ENCODE measurements at regions not wholly inside any gene's neighbourhood (a gene's known extent, or its start where the extent isn't known, plus 50 kb on each side); places are given as distances from the start of the nearest gene placed in this dataset.

DNA sequence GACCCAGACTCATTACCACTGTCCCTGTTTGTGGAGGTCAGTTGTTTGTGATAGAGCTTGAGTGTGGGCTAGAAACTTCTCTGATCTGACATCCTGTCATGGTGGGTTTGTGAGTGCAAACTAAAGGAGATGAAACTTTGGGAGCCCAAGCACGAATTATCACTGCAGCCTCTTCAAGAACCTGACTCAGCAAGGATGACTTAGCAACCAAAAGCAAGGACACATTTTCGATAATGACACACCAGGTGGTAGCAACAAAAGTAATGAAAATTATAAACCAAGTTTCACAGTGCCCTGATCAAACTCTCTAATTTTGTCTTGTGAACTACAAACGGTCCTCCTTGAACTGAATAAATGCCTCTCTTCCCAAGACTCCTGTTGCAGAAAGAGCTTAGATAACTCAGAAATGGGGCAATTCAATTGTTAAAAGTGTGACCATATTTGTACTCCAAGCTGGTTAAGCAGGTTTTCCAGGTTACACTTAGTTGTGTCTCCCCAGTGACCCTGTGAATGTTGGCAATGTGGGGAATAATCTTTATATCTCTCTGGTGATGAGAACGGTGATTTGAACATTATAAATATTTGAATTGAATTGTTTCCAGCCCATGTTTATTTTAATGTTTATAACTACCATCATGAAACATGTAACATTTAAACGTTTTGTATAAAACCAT lies 52.6 kb upstream of the ATP8A1 start:
- Histone ChIP-seq H3K4me2 (no peak overlapping the region), H3K27ac (ENCODE audit: low read depth in 2 of 2, low read length in 1 of 2) (no peak overlapping the region), H3K27me3 (ENCODE audit: insufficient read depth) (no peaks in the 10 kb centered on the region), H3K79me2 (ENCODE audit: insufficient read depth) (no peaks in the 10 kb centered on the region), H3F3A (replicated peaks; ENCODE audit: insufficient read depth) (no peaks in the 10 kb centered on the region), H3K9ac (no peak overlapping the region), H4K20me1 (ENCODE audit: insufficient read depth) (no peaks in the 10 kb centered on the region), H2AFZ (ENCODE audit: low read depth) (no peak overlapping the region), H3K9me2 (no peaks in the 10 kb centered on the region), H3K9me3 (no peaks in the 10 kb centered on the region; the same call in 1 of the 2 replicates), H3K4me3 (ENCODE audit: low read depth in 2 of 2, low read length in 1 of 2) (no peak overlapping the region), H3K36me3 (replicated peaks in 1 of 2; ENCODE audit: control insufficient read depth in 1 of 2, insufficient read depth in 2 of 2, low read length in 1 of 2) (no peaks in the 10 kb centered on the region), H3K4me1 (ENCODE audit: control insufficient read depth in 1 of 2, insufficient read depth in 2 of 2, low read depth in 1 of 2, low read length in 1 of 2) (peaks cover 0 to 7% of the 10 kb centered on the region in 2 experiments; a peak in 2 of 4 replicates)
- ChIA-PET CTCF (interaction anchor here (0.9 to 1.0 kb wide), 2 partner anchors 40 to 56 kb away, joined by 3 read pairs; no protein-coding TSS in a partner anchor), POLR2A (no interaction called here)
- DNase-seq: no peak
- no peak for TF ChIP-seq FOSL2 (IDR thresholded peaks at IDR 0.05; ENCODE audit: borderline replicate concordance, low read depth)
- 17% methylated on average over 5 of the region's 5 CpGs for WGBS (ENCODE audit: low lambda C conversion rate)

DNA sequence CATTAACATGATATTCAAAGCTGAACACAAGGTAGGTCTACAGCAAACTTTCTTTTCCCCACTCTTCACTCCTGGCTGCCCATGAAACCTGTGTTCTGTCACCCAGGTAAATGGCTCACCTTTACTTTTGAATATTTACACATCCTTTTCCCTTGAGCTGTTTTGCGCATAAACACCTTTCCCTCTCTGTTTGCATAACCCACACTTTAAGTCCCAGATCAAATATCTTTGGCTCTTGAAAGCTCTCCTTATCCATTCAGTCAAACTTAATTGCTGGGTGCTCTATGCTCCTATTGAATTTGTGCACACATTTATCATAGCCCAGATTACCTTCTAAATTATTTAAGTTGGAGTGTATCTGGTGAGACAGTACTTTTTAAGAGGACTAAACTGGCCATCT lies 51.7 kb upstream of the ATP8A1 start:
- Histone ChIP-seq H3K4me3 (ENCODE audit: low read depth in 2 of 2, low read length in 1 of 2) (no peak overlapping the region), H3K4me2 (no peak overlapping the region), H3K9ac (no peak overlapping the region), H4K20me1 (ENCODE audit: insufficient read depth) (no peaks in the 10 kb centered on the region), H3K36me3 (replicated peaks in 1 of 2; ENCODE audit: control insufficient read depth in 1 of 2, insufficient read depth in 2 of 2, low read length in 1 of 2) (no peaks in the 10 kb centered on the region), H3K27me3 (ENCODE audit: insufficient read depth) (no peaks in the 10 kb centered on the region), H3K9me3 (no peaks in the 10 kb centered on the region; the same call in 1 of the 2 replicates), H3K4me1 (ENCODE audit: control insufficient read depth in 1 of 2, insufficient read depth in 2 of 2, low read depth in 1 of 2, low read length in 1 of 2) (peaks cover 0 to 10% of the 10 kb centered on the region in 2 experiments; a peak in 2 of 4 replicates), H3F3A (replicated peaks; ENCODE audit: insufficient read depth) (no peaks in the 10 kb centered on the region), H3K79me2 (ENCODE audit: insufficient read depth) (no peaks in the 10 kb centered on the region), H3K27ac (ENCODE audit: low read depth in 2 of 2, low read length in 1 of 2) (no peak overlapping the region), H3K9me2 (no peaks in the 10 kb centered on the region), H2AFZ (ENCODE audit: low read depth) (no peak overlapping the region)
- POLR2A ChIA-PET: no interaction called here
- DNase-seq: no peak
- CTCF ChIA-PET: interaction anchor here (1.0 kb wide), 1 partner anchor 41 kb away, joined by 3 read pairs; no protein-coding TSS in a partner anchor
- WGBS (ENCODE audit: low lambda C conversion rate): 93% methylated on average over 1 of the region's 1 CpG
- TF ChIP-seq MEF2A (IDR thresholded peaks at IDR 0.05; ENCODE audit: borderline replicate concordance, low read depth): no peak
- TF ChIP-seq JUND (IDR thresholded peaks at IDR 0.05): no peak
- TF ChIP-seq, protein P1, sequence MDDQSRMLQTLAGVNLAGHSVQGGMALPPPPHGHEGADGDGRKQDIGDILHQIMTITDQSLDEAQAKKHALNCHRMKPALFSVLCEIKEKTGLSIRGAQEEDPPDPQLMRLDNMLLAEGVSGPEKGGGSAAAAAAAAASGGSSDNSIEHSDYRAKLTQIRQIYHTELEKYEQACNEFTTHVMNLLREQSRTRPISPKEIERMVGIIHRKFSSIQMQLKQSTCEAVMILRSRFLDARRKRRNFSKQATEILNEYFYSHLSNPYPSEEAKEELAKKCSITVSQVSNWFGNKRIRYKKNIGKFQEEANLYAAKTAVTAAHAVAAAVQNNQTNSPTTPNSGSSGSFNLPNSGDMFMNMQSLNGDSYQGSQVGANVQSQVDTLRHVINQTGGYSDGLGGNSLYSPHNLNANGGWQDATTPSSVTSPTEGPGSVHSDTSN (IDR thresholded peaks at IDR 0.05): no peak
- TF ChIP-seq, protein P2, sequence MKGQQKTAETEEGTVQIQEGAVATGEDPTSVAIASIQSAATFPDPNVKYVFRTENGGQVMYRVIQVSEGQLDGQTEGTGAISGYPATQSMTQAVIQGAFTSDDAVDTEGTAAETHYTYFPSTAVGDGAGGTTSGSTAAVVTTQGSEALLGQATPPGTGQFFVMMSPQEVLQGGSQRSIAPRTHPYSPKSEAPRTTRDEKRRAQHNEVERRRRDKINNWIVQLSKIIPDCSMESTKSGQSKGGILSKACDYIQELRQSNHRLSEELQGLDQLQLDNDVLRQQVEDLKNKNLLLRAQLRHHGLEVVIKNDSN (IDR thresholded peaks at IDR 0.05; ENCODE audit: borderline replicate concordance, low read depth): no peak
- no peak for TF ChIP-seq MXI1 (IDR thresholded peaks at IDR 0.05; ENCODE audit: low read depth, low read length)
- TF ChIP-seq EP300 (IDR thresholded peaks at IDR 0.05; ENCODE audit: borderline replicate concordance in 1 of 2, low read depth in 1 of 2, low read length in 1 of 2): no peak
- TF ChIP-seq EZH2phosphoT487 (IDR thresholded peaks at IDR 0.05; ENCODE audit: borderline replicate concordance, low read depth): no peak
- TF ChIP-seq SIN3A (IDR thresholded peaks at IDR 0.05; ENCODE audit: borderline replicate concordance, low read depth, low read length): no peak
- TF ChIP-seq TCF12 (IDR thresholded peaks at IDR 0.05): no peak
- no peak for TF ChIP-seq FOXJ3 (CRISPR knock-in tag; IDR thresholded peaks at IDR 0.05)
- TF ChIP-seq TEAD4 (IDR thresholded peaks at IDR 0.05; ENCODE audit: borderline replicate concordance, insufficient read depth): no peak
- TF ChIP-seq, protein P3, sequence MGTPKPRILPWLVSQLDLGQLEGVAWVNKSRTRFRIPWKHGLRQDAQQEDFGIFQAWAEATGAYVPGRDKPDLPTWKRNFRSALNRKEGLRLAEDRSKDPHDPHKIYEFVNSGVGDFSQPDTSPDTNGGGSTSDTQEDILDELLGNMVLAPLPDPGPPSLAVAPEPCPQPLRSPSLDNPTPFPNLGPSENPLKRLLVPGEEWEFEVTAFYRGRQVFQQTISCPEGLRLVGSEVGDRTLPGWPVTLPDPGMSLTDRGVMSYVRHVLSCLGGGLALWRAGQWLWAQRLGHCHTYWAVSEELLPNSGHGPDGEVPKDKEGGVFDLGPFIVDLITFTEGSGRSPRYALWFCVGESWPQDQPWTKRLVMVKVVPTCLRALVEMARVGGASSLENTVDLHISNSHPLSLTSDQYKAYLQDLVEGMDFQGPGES (IDR thresholded peaks at IDR 0.05; ENCODE audit: low read depth, low read length): no peak
- TF ChIP-seq RXRA (IDR thresholded peaks at IDR 0.05; ENCODE audit: borderline replicate concordance, low read depth): no peak
